ENCODE measurements at regions not wholly inside any gene's neighbourhood (a gene's known extent, or its start where the extent isn't known, plus 50 kb on each side); places are given as distances from the start of the nearest gene placed in this dataset.

GRCh38 chr10:29102636-29103035, 186.2 kb upstream of the LYZL1 start:
- Histone ChIP-seq H3K36me3 (replicated peaks; ENCODE audit: insufficient read depth, low read length) (no peaks in the 10 kb centered on the region), H3K9me3 (replicated peaks; ENCODE audit: insufficient read depth, low read length) (no peaks in the 10 kb centered on the region), H4K20me1 (ENCODE audit: insufficient read depth, low read length) (no peaks in the 10 kb centered on the region), H2AFZ (ENCODE audit: low read length) (no peak overlapping the region), H3K4me3 (ENCODE audit: low read length) (no peak overlapping the region), H3K4me2 (ENCODE audit: low read depth, low read length) (no peak overlapping the region), H3K27me3 (replicated peaks; ENCODE audit: insufficient read depth, low read length) (no peaks in the 10 kb centered on the region), H3K79me2 (ENCODE audit: low read length) (no peaks in the 10 kb centered on the region), H3F3A (ENCODE audit: insufficient read depth, low read length) (no peaks in the 10 kb centered on the region), H3K9ac (ENCODE audit: low read length) (no peak overlapping the region), H3K27ac (ENCODE audit: low read length) (no peak overlapping the region), H3K4me1 (ENCODE audit: low read length) (no peaks in the 10 kb centered on the region), H3K9me2 (replicated peaks; ENCODE audit: insufficient read depth, low read length) (no peaks in the 10 kb centered on the region)
- no peak for DNase-seq
- no peak for TF ChIP-seq EZH2 (optimal IDR thresholded peaks at IDR 0.05; ENCODE audit: low read depth, low read length)
- no peak for TF ChIP-seq EZH2phosphoT487 (IDR thresholded peaks at IDR 0.05; ENCODE audit: low read length)
- TF ChIP-seq CTCF (IDR thresholded peaks at IDR 0.05; ENCODE audit: low read length): no peak

GRCh38 chr10:29104661-29105399, 184.0 kb upstream of the LYZL1 start:
- no peak for DNase-seq
- Histone ChIP-seq H3K4me2 (ENCODE audit: low read depth, low read length) (no peak overlapping the region), H3K9me3 (replicated peaks; ENCODE audit: insufficient read depth, low read length) (no peaks in the 10 kb centered on the region), H3K27ac (ENCODE audit: low read length) (no peak overlapping the region), H2AFZ (ENCODE audit: low read length) (no peak overlapping the region), H3K9me2 (replicated peaks; ENCODE audit: insufficient read depth, low read length) (no peaks in the 10 kb centered on the region), H3K4me3 (ENCODE audit: low read length) (no peak overlapping the region), H3K27me3 (replicated peaks; ENCODE audit: insufficient read depth, low read length) (no peaks in the 10 kb centered on the region), H3K4me1 (ENCODE audit: low read length) (no peaks in the 10 kb centered on the region), H3K79me2 (ENCODE audit: low read length) (no peaks in the 10 kb centered on the region), H3K9ac (ENCODE audit: low read length) (no peak overlapping the region), H3K36me3 (replicated peaks; ENCODE audit: insufficient read depth, low read length) (no peaks in the 10 kb centered on the region), H3F3A (ENCODE audit: insufficient read depth, low read length) (no peaks in the 10 kb centered on the region), H4K20me1 (ENCODE audit: insufficient read depth, low read length) (no peaks in the 10 kb centered on the region)
- TF ChIP-seq EZH2phosphoT487 (IDR thresholded peaks at IDR 0.05; ENCODE audit: low read length) (no peak), CTCF (IDR thresholded peaks at IDR 0.05; ENCODE audit: low read length) (no peak)

GRCh38 chr10:29105516-29106215, 183.2 kb upstream of the LYZL1 start:
- no peak for DNase-seq
- Histone ChIP-seq H3K9me3 (replicated peaks; ENCODE audit: insufficient read depth, low read length) (no peaks in the 10 kb centered on the region), H3K27me3 (replicated peaks; ENCODE audit: insufficient read depth, low read length) (no peaks in the 10 kb centered on the region), H3K36me3 (replicated peaks; ENCODE audit: insufficient read depth, low read length) (no peaks in the 10 kb centered on the region), H3K4me2 (ENCODE audit: low read depth, low read length) (no peak overlapping the region), H3K9me2 (replicated peaks; ENCODE audit: insufficient read depth, low read length) (no peaks in the 10 kb centered on the region), H3K79me2 (ENCODE audit: low read length) (no peaks in the 10 kb centered on the region), H4K20me1 (ENCODE audit: insufficient read depth, low read length) (no peaks in the 10 kb centered on the region), H3F3A (ENCODE audit: insufficient read depth, low read length) (no peaks in the 10 kb centered on the region), H3K4me1 (ENCODE audit: low read length) (no peaks in the 10 kb centered on the region), H3K4me3 (ENCODE audit: low read length) (no peak overlapping the region), H3K9ac (ENCODE audit: low read length) (no peak overlapping the region), H2AFZ (ENCODE audit: low read length) (no peak overlapping the region), H3K27ac (ENCODE audit: low read length) (no peak overlapping the region)
- TF ChIP-seq CTCF (IDR thresholded peaks at IDR 0.05; ENCODE audit: low read length) (no peak), EZH2 (optimal IDR thresholded peaks at IDR 0.05; ENCODE audit: low read depth, low read length) (no peak)
